ENCODE measurements at regions not wholly inside any gene's neighbourhood (a gene's known extent, or its start where the extent isn't known, plus 50 kb on each side); places are given as distances from the start of the nearest gene placed in this dataset.

- no peak for TF ChIP-seq POLR2A (IDR thresholded peaks at IDR 0.05)
- TF ChIP-seq CTCF (IDR thresholded peaks at IDR 0.05 in 4 of 5, conservative IDR thresholded peaks at IDR 0.05 in 1 of 5): no peak
These were observed 733.5 kb upstream of the CCDC54 start for GRCh38 chr3:106643684-106644161.
